ENCODE measurements at regions not wholly inside any gene's neighbourhood (a gene's known extent, or its start where the extent isn't known, plus 50 kb on each side); places are given as distances from the start of the nearest gene placed in this dataset.

- TF ChIP-seq, protein P1, sequence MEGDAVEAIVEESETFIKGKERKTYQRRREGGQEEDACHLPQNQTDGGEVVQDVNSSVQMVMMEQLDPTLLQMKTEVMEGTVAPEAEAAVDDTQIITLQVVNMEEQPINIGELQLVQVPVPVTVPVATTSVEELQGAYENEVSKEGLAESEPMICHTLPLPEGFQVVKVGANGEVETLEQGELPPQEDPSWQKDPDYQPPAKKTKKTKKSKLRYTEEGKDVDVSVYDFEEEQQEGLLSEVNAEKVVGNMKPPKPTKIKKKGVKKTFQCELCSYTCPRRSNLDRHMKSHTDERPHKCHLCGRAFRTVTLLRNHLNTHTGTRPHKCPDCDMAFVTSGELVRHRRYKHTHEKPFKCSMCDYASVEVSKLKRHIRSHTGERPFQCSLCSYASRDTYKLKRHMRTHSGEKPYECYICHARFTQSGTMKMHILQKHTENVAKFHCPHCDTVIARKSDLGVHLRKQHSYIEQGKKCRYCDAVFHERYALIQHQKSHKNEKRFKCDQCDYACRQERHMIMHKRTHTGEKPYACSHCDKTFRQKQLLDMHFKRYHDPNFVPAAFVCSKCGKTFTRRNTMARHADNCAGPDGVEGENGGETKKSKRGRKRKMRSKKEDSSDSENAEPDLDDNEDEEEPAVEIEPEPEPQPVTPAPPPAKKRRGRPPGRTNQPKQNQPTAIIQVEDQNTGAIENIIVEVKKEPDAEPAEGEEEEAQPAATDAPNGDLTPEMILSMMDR (IDR thresholded peaks at IDR 0.05; ENCODE audit: low read depth, low read length, missing control alignments) = no peak
- no peak overlapping the region for H3K4me3 ChIP-seq (replicated peaks; ENCODE audit: low read depth, low read length)
- no peak for DNase-seq (ENCODE audit: extremely low read depth, low read depth)
Observed at GRCh38 chr2:167504061-167504460, 615.8 kb downstream of the XIRP2 start.

GRCh38 chr2:167501618-167502017 lies 613.3 kb downstream of the XIRP2 start:
- TF ChIP-seq, protein P1 (IDR thresholded peaks at IDR 0.05; ENCODE audit: low read depth, low read length, missing control alignments) = no peak
- H3K4me3 ChIP-seq (replicated peaks; ENCODE audit: low read depth, low read length) = no peak overlapping the region
- no peak for DNase-seq (ENCODE audit: extremely low read depth, low read depth)

DNA sequence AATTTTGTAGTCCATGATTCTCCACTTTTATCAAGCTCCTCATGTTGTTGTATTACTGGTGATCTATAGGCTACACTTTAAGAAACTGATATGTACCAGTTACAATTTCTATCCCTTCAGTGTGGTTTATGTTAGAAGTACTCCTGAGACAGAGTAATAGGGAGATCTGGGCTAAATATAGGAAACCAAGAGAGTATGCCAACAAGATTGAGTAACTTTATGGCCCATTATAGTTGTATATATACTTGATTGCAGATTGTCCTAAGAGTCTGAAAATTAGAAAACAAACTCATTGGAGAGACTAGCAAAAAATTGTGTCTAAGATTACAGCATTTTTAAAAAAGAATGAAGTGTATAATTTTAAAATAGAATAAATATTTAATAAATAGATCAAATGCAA lies 605.6 kb downstream of the XIRP2 start:
- no peak for DNase-seq (ENCODE audit: extremely low read depth, low read depth)
- no peak overlapping the region for H3K4me3 ChIP-seq (replicated peaks; ENCODE audit: low read depth, low read length)
- TF ChIP-seq, protein P1 (IDR thresholded peaks at IDR 0.05; ENCODE audit: low read depth, low read length, missing control alignments) = no peak

- no peak overlapping the region for H3K4me3 ChIP-seq (replicated peaks; ENCODE audit: low read depth, low read length)
- DNase-seq (ENCODE audit: extremely low read depth, low read depth) = no peak
- TF ChIP-seq, protein P1 (IDR thresholded peaks at IDR 0.05; ENCODE audit: low read depth, low read length, missing control alignments) = no peak
Observed at GRCh38 chr2:167492486-167492885, 604.2 kb downstream of the XIRP2 start.

GRCh38 chr2:167491788-167492187 lies 603.5 kb downstream of the XIRP2 start:
- TF ChIP-seq, protein P1 (IDR thresholded peaks at IDR 0.05; ENCODE audit: low read depth, low read length, missing control alignments) = no peak
- no peak for DNase-seq (ENCODE audit: extremely low read depth, low read depth)
- H3K4me3 ChIP-seq (replicated peaks; ENCODE audit: low read depth, low read length) = no peak overlapping the region

- no peak for DNase-seq (ENCODE audit: extremely low read depth, low read depth)
- H3K4me3 ChIP-seq (replicated peaks; ENCODE audit: low read depth, low read length) = no peak overlapping the region
- TF ChIP-seq, protein P1 (IDR thresholded peaks at IDR 0.05; ENCODE audit: low read depth, low read length, missing control alignments) = no peak
Observed at GRCh38 chr2:167490455-167490854, 602.2 kb downstream of the XIRP2 start.

- DNase-seq (ENCODE audit: extremely low read depth, low read depth) = no peak
- TF ChIP-seq, protein P1 (IDR thresholded peaks at IDR 0.05; ENCODE audit: low read depth, low read length, missing control alignments) = no peak
- no peak overlapping the region for H3K4me3 ChIP-seq (replicated peaks; ENCODE audit: low read depth, low read length)
Observed at GRCh38 chr2:167489325-167489724, 601.0 kb downstream of the XIRP2 start.
